ENCODE measurements at regions not wholly inside any gene's neighbourhood (a gene's known extent, or its start where the extent isn't known, plus 50 kb on each side); places are given as distances from the start of the nearest gene placed in this dataset.

DNA sequence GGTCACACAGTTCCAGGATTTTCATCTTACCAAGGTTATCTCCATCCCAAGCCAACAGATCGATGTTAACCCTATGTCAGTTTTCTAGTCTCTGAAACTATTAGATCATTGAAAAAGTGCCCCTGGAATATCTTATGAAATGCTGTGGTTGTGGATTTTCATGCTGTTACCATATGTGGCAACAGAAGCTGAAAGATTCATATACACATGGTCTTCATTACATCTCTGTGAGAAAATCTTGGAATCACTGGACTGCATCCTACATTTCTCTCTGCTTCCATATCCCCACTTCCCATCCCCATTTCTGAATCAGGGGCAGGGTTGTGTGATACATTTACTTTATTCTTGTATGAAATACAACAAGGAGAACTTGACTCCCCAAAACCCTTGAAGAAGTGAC lies 146.1 kb downstream of the SLC16A9 start:
- no peak for DNase-seq (ENCODE audit: low spot score)
- no peak for TF ChIP-seq CTCF (IDR thresholded peaks at IDR 0.05; ENCODE audit: extremely low read depth, missing control alignments)

- TF ChIP-seq CTCF (IDR thresholded peaks at IDR 0.05; ENCODE audit: extremely low read depth, missing control alignments) = no peak
- no peak for DNase-seq (ENCODE audit: low spot score)
Measured at GRCh38 chr10:59562126-59562525, 147.5 kb downstream of the SLC16A9 start.

GRCh38 chr10:59561477-59562121 lies 148.1 kb downstream of the SLC16A9 start:
- no peak for TF ChIP-seq CTCF (IDR thresholded peaks at IDR 0.05; ENCODE audit: extremely low read depth, missing control alignments)
- DNase-seq (ENCODE audit: low spot score) = no peak

DNA sequence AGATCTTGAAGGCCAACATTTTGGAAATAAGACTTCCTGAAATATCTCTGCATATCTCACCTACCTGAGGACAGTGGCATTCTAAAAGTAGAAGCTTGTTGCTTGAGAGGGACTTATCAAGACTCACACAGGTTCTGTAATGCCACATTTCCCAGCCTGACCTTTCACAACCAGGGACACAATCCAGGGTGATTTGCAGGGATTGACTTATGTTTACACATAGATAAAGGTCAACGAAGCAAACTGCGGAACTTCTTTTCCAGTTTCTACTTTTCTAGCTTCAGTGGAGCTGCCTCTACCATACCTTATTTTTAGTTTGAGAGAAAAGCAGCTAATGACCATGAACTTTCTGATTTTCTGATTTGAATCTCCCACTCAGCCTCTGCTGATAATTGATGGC lies 148.7 kb downstream of the SLC16A9 start:
- TF ChIP-seq CTCF (IDR thresholded peaks at IDR 0.05; ENCODE audit: extremely low read depth, missing control alignments) = no peak
- DNase-seq (ENCODE audit: low spot score) = no peak

DNA sequence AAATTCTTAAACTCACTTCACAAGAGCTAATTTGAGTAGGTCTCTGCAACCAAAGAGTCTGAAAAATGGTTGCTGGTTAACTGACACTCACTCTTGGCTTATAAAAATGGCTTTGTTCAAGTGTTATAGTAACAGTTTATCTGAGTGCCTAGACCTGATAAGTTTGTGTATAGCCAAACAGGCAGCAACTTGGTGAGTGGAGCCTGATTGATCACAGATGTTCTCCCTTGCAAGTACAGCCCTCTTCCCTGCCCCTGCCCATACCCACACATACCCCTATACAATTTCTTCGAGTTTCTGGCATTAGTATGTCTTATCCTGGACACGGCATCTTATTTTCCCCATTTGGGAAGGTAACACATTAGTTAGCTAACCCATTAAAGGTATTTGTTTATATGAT lies 149.5 kb downstream of the SLC16A9 start:
- no peak for DNase-seq (ENCODE audit: low spot score)
- TF ChIP-seq CTCF (IDR thresholded peaks at IDR 0.05; ENCODE audit: extremely low read depth, missing control alignments) = no peak

GRCh38 chr10:59558066-59558465 lies 151.6 kb downstream of the SLC16A9 start:
- no peak for DNase-seq (ENCODE audit: low spot score)
- TF ChIP-seq CTCF (IDR thresholded peaks at IDR 0.05; ENCODE audit: extremely low read depth, missing control alignments) = no peak

- DNase-seq (ENCODE audit: low spot score) = no peak
Measured at GRCh38 chr10:59557642-59558041, 152.0 kb downstream of the SLC16A9 start.

More at GRCh38 chr10:59557642-59558041, 152.0 kb downstream of the SLC16A9 start:
- no peak for TF ChIP-seq CTCF (IDR thresholded peaks at IDR 0.05; ENCODE audit: extremely low read depth, missing control alignments)

Measured in GM20000 (cell line).